HepG2 (cell line): ENCODE measurements at regions not wholly inside any gene's neighbourhood (a gene's known extent, or its start where the extent isn't known, plus 50 kb on each side); places are given as distances from the start of the nearest gene placed in this dataset.
A peak's percentile ranks its signal among the peaks of the same experiment; 100 is the strongest.

Source experiments
- CERS6 ChIP-seq: sonication (generic); formaldehyde crosslinking; IDR thresholded peaks from 2 replicates; pipeline ENCODE4 v1.5.0; 2020; ENCODE audit warnings: missing genetic modification reagents
- GATAD2A ChIP-seq: IDR thresholded peaks from 2 replicates; pipeline ENCODE4 v1.6.1; 2016
- MAZ ChIP-seq, 2 experiments: sonication (generic) in 1 of 2; formaldehyde crosslinking in 1 of 2; IDR thresholded peaks; 2 replicates each; pipeline versions ENCODE4 v1.5.0 to v1.6.1; 2012 to 2020; ENCODE audit warnings: low read depth in 2 of 2, mild to moderate bottlenecking in 2 of 2, borderline replicate concordance in 1 of 2, improper control_type of control experiment in 1 of 2, low read length in 1 of 2, missing genetic modification reagents in 1 of 2, moderate library complexity in 1 of 2
- MEIS1 ChIP-seq: sonication (generic); formaldehyde crosslinking; IDR thresholded peaks from 2 replicates; pipeline ENCODE4 v1.9.0; 2021; ENCODE audit warnings: mild to moderate bottlenecking, missing genetic modification reagents, moderate library complexity, borderline replicate concordance
- MTF2 ChIP-seq: sonication (generic); formaldehyde crosslinking; IDR thresholded peaks from 2 replicates; pipeline ENCODE4 v1.5.0; 2020; ENCODE audit warnings: missing genetic modification reagents, borderline replicate concordance
- NFYC ChIP-seq: IDR thresholded peaks from 2 replicates; pipeline ENCODE4 v1.6.1; 2016; ENCODE audit warnings: missing genetic modification reagents, missing compliant biosample characterization
- PRDM15 ChIP-seq: sonication (generic); formaldehyde crosslinking; IDR thresholded peaks from 2 replicates; pipeline ENCODE4 v1.4.0; 2020; ENCODE audit warnings: missing genetic modification reagents
- SALL2 ChIP-seq: sonication (generic); formaldehyde crosslinking; IDR thresholded peaks from 2 replicates; pipeline ENCODE4 v1.8.1; 2023; ENCODE audit warnings: mild to moderate bottlenecking, missing genetic modification reagents, inconsistent platforms
- SMARCE1 ChIP-seq: fragments of 450-650 bp; IDR thresholded peaks from 2 replicates; pipeline ENCODE4 v1.6.1; 2017; ENCODE audit warnings: borderline replicate concordance
- TGIF2 ChIP-seq: IDR thresholded peaks from 2 replicates; pipeline ENCODE4 v1.6.1; 2016; ENCODE audit warnings: control low read depth, missing compliant biosample characterization
- THRA ChIP-seq: sonication (generic); formaldehyde crosslinking; IDR thresholded peaks from 2 replicates; pipeline ENCODE4 v1.4.0; 2020; ENCODE audit warnings: missing genetic modification reagents, borderline replicate concordance
- YY1 ChIP-seq: IDR thresholded peaks from 2 replicates; pipeline ENCODE4 v1.6.1; 2011; ENCODE audit warnings: low read length, low read depth, moderate library complexity, mild to moderate bottlenecking; ENCODE audit not compliant: insufficient read depth, insufficient replicate concordance
- ZBTB43 ChIP-seq: sonication (generic); formaldehyde crosslinking; conservative IDR thresholded peaks from 2 replicates; pipeline ENCODE4 v1.4.0; 2020; ENCODE audit warnings: missing genetic modification reagents
- ZFP1 ChIP-seq: IDR thresholded peaks from 2 replicates; pipeline ENCODE4 v1.6.1; 2016
- ZNF160 ChIP-seq: sonication (generic); formaldehyde crosslinking; IDR thresholded peaks from 2 replicates; pipeline ENCODE4 v1.8.0; 2022; ENCODE audit warnings: mild to moderate bottlenecking, inconsistent platforms, missing genetic modification reagents
- ZNF329 ChIP-seq: sonication (generic); formaldehyde crosslinking; IDR thresholded peaks from 2 replicates; pipeline ENCODE4 v1.9.0; 2021; ENCODE audit warnings: low read depth, mild to moderate bottlenecking, missing genetic modification reagents
- ZNF34 ChIP-seq: sonication (generic); formaldehyde crosslinking; IDR thresholded peaks from 2 replicates; pipeline ENCODE4 v1.4.0; 2020; ENCODE audit warnings: mild to moderate bottlenecking, missing genetic modification reagents, borderline replicate concordance
- ZNF350 ChIP-seq: sonication (generic); formaldehyde crosslinking; IDR thresholded peaks from 2 replicates; pipeline ENCODE4 v1.4.0; 2020; ENCODE audit warnings: mild to moderate bottlenecking, low read depth, missing genetic modification reagents, borderline replicate concordance
- ZNF574 ChIP-seq: sonication (generic); formaldehyde crosslinking; IDR thresholded peaks from 2 replicates; pipeline ENCODE4 v1.4.0; 2020; ENCODE audit warnings: missing genetic modification reagents

GRCh38 chr1:88175631-88176226 lies 508.3 kb upstream of the PKN2 start (continued):
- TF ChIP-seq ZNF574 (CRISPR knock-in tag) (peak; percentile 75), SALL2 (CRISPR knock-in tag) (peak; percentile 56; the same call in 1 of the 2 replicates), MEIS1 (CRISPR knock-in tag) (peak; percentile 80; the same call in 1 of the 2 replicates), SMARCE1 (peak; percentile 57; the same call in 1 of the 2 replicates), ZBTB43 (CRISPR knock-in tag) (0 out of 2 replicates have a peak, but pooled peaks have one; percentile 53), ZFP1 (peak; percentile 85; the same call in 1 of the 2 replicates), MTF2 (CRISPR knock-in tag) (no peak; the same call in 1 of the 2 replicates), PRDM15 (CRISPR knock-in tag) (no peak), CERS6 (CRISPR knock-in tag) (no peak), THRA (CRISPR knock-in tag) (peak; percentile 87; the same call in 1 of the 2 replicates), ZNF329 (CRISPR knock-in tag) (no peak), YY1 (no peak), ZNF34 (CRISPR knock-in tag) (0 out of 2 replicates have a peak, but pooled peaks have one; percentile 51), NFYC (CRISPR knock-in tag) (no peak), MAZ (IDR thresholded peaks at IDR 0.05; ENCODE audit: borderline replicate concordance, low read depth, low read length) (no peak), MAZ (CRISPR knock-in tag; IDR thresholded peaks at IDR 0.05; ENCODE audit: low read depth) (no peak), ZNF160 (peak; percentile 34; the same call in 1 of the 2 replicates), TGIF2 (no peak), GATAD2A (CRISPR knock-in tag) (peak; percentile 100), ZNF350 (CRISPR knock-in tag) (peak; percentile 66; the same call in 1 of the 2 replicates)
